Chondrocyte (in vitro differentiated cells): ENCODE measurements at regions not wholly inside any gene's neighbourhood (a gene's known extent, or its start where the extent isn't known, plus 50 kb on each side); places are given as distances from the start of the nearest gene placed in this dataset.

Experiments used
- DNase-seq: peaks from one replicate; pipeline ENCODE4 v3.0.0; 2021; ENCODE audit warnings: mixed read lengths, low spot score
- H3K27ac Mint-ChIP-seq: one replicate; pipeline ENCODE4 v1.8.0; 2021; ENCODE audit warnings: mild to moderate bottlenecking, moderate library complexity, mixed read lengths; ENCODE audit not compliant: unreplicated experiment
- H3K27me3 Mint-ChIP-seq: 2 replicates; pipeline ENCODE4 v1.8.0; 2021; ENCODE audit warnings: low read depth, mixed read lengths
- H3K36me3 Mint-ChIP-seq: 2 replicates; pipeline ENCODE4 v1.8.0; 2021; ENCODE audit warnings: low read depth, mixed read lengths
- H3K4me1 Mint-ChIP-seq: 2 replicates; pipeline ENCODE4 v1.8.0; 2021; ENCODE audit warnings: low read depth, mild to moderate bottlenecking, mixed read lengths
- H3K4me3 Mint-ChIP-seq: one replicate; pipeline ENCODE4 v1.8.0; 2021; ENCODE audit warnings: mild to moderate bottlenecking, moderate library complexity, mixed read lengths; ENCODE audit not compliant: unreplicated experiment
- H3K9me3 Mint-ChIP-seq: 2 replicates; pipeline ENCODE4 v1.8.0; 2021; ENCODE audit warnings: low read depth, mixed read lengths
- CTCF ChIP-seq: fragments of 200-600 bp; sonication (generic); IDR thresholded peaks from 2 replicates; pipeline ENCODE4 v1.5.0; 2021; ENCODE audit warnings: antibody characterized with exemption, mild to moderate bottlenecking, moderate library complexity

GRCh38 chr16:73568769-73569168, 520.8 kb upstream of the ZFHX3 start:
- no peak for DNase-seq
- H3K27ac Mint-ChIP-seq: no peak overlapping the region
- H3K27me3 Mint-ChIP-seq: peaks cover 13% of the 10 kb centered on the region
- H3K36me3 Mint-ChIP-seq: peaks cover 2% of the 10 kb centered on the region
- H3K9me3 Mint-ChIP-seq: no peaks in the 10 kb centered on the region
- no peak overlapping the region for H3K4me3 Mint-ChIP-seq
- peaks cover 11% of the 10 kb centered on the region for H3K4me1 Mint-ChIP-seq
- TF ChIP-seq CTCF: no peak

- TF ChIP-seq CTCF: no peak
- DNase-seq: no peak
- H3K4me3 Mint-ChIP-seq: no peak overlapping the region
Measured at GRCh38 chr16:73565925-73566324, 518.0 kb upstream of the ZFHX3 start.

GRCh38 chr16:73565263-73565662, 517.3 kb upstream of the ZFHX3 start:
- no peak for DNase-seq
- TF ChIP-seq CTCF: peak; percentile 78
- H3K27ac Mint-ChIP-seq: no peak overlapping the region
- no peaks in the 10 kb centered on the region for H3K4me1 Mint-ChIP-seq
- peaks cover 13% of the 10 kb centered on the region for H3K27me3 Mint-ChIP-seq
- peaks cover 2% of the 10 kb centered on the region for H3K36me3 Mint-ChIP-seq
- no peaks in the 10 kb centered on the region for H3K9me3 Mint-ChIP-seq
- no peak overlapping the region for H3K4me3 Mint-ChIP-seq

More at GRCh38 chr16:73565925-73566324, 518.0 kb upstream of the ZFHX3 start:
- H3K36me3 Mint-ChIP-seq: peaks cover 2% of the 10 kb centered on the region
- H3K27ac Mint-ChIP-seq: no peak overlapping the region
- no peaks in the 10 kb centered on the region for H3K9me3 Mint-ChIP-seq
- H3K27me3 Mint-ChIP-seq: peaks cover 13% of the 10 kb centered on the region
- H3K4me1 Mint-ChIP-seq: no peaks in the 10 kb centered on the region

GRCh38 chr16:73563709-73564108, 515.8 kb upstream of the ZFHX3 start:
- no peak for DNase-seq
- peaks cover 11% of the 10 kb centered on the region for H3K27me3 Mint-ChIP-seq
- TF ChIP-seq CTCF: no peak
- H3K4me1 Mint-ChIP-seq: no peaks in the 10 kb centered on the region
- H3K27ac Mint-ChIP-seq: no peak overlapping the region
- peaks cover 2% of the 10 kb centered on the region for H3K36me3 Mint-ChIP-seq
- no peaks in the 10 kb centered on the region for H3K9me3 Mint-ChIP-seq
- no peak overlapping the region for H3K4me3 Mint-ChIP-seq

GRCh38 chr16:73560497-73560896, 512.6 kb upstream of the ZFHX3 start:
- no peak overlapping the region for H3K27ac Mint-ChIP-seq
- DNase-seq: no peak
- H3K4me1 Mint-ChIP-seq: no peaks in the 10 kb centered on the region
- no peaks in the 10 kb centered on the region for H3K36me3 Mint-ChIP-seq
- H3K27me3 Mint-ChIP-seq: no peaks in the 10 kb centered on the region
- no peak for TF ChIP-seq CTCF
- no peaks in the 10 kb centered on the region for H3K9me3 Mint-ChIP-seq
- no peak overlapping the region for H3K4me3 Mint-ChIP-seq
